Stimulated activated CD8-positive, alpha-beta memory T cell treated with anti-CD3 and anti-CD28 coated beads, Interleukin-7, amount 100 ng/mL, for 48 hours (primary cell): ENCODE measurements at regions not wholly inside any gene's neighbourhood (a gene's known extent, or its start where the extent isn't known, plus 50 kb on each side); places are given as distances from the start of the nearest gene placed in this dataset.

ENCODE experiments used
- DNase-seq, 2 donors: peaks; one replicate each; pipeline ENCODE4 v3.0.0-alpha.2; 2020; ENCODE audit warnings: low read depth in 1 of 2; ENCODE audit errors: extremely low read depth in 1 of 2

DNA sequence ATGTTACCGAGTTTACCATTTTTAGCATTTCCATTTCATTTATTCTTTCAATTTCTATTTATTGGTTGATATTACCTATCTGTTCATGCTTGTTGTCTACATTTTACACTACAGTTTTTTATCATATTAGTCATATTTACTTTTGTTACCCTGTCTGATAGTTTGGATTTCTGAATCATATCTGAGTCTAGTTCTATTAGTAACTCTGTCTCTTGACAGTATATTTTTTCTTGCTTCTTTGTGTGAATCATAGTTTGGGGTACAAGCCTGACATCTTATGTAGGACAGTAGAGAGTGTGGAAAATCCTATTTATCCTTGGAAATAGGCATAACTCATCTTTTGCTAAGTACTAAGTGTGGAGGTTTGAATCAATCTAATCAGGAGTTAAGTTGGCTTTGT lies 263.9 kb upstream of the SESN3 start:
- DNase-seq, result no peak

DNA sequence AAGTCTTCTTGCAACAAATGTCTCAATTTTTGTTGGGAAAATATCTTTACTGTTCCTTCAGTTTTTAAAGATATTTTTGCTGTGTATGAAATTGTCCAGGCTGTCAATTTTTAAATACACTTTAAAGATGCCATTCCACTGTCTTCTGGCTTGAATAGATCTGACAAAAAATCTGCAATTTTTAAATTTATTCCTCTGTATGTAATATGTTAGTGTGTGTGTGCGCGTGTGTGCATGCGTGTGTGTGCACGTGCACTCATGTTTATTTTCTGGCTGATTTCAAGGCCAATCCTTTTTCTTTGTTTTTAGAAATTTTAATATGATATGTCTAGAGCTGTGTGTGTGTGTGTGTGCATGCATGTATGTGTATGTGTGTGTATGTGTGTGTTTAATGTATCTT lies 263.2 kb upstream of the SESN3 start:
- DNase-seq, result no peak

DNA sequence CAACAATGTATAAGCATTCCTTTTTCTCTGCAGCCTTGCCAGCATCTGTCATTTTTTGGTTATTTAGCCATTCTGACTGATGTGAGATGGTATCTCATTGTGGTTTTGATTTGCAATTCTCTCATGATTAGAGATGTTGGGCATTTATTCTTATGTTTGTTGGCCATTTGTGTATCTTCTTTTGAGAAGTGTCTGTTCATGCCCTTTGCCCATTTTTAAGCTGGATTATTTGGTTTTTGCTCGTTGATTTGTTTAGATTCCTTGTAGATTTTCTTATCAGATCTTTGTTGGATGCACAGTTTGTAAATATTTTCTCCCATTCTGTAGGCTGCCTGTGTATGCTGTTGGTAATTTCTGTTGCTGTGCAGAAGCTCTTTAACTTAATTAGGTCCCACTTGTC lies 259.6 kb upstream of the SESN3 start:
- no peak for DNase-seq

DNA sequence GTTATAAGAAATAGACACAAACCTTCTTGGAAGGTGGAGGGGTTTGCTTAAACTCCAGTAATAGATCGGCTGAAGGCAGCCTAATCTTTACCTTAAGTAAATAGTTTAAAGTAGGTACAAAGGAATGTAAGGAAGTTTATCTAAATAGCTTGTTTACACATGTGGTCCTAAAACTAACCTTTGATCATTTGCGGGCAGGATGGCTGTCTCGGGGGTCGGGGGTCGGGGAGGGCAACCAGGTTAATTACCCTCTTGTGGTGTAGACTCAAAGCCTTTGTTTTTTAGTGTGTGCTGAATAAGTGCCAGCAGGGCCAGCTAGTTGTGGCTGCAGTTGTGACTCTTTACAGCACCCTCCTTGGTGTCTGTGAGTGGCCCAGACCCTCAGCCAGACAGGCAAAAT lies 256.9 kb upstream of the SESN3 start:
- no peak for DNase-seq

DNA sequence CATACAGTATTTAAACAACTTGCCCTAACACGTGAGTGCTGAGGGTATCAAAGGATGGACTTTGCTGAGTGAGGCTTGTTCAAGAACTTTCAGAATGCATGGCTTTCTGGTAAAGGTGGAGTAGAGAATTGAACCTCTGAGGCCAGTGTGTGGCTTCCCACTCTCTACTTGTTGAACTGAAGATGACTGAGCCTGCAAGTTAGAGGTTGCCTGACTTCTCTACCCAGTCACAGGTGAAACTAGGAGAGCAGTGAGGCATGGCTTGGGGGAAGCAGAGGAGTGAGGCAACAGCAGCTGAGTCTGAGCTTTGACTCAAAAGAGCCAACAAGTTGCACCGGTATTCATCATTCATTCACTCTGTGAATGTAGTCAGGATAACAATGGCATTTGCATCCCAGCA lies 256.4 kb upstream of the SESN3 start:
- peak in 1 of 2 donors; percentile 26 for DNase-seq

DNA sequence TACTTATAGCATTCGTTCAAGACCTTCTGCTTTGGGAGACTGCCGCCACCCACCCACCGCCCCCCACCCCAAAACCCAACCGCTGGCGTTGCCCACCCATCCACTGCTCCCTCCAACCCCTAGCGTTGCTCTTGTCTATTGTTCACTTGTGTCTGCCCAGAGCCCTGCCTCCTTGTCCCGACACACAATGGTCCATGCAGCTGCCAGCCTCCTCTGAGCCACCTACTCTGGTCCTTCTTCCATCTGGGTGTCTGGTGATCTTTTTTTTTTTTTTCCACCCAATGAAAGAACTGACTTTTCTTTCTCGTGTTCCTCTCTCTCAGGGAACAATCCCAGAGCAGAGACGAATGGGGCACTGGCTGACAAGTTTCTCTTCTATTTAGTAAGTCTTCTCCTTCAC lies 256.0 kb upstream of the SESN3 start:
- DNase-seq, result no peak

DNA sequence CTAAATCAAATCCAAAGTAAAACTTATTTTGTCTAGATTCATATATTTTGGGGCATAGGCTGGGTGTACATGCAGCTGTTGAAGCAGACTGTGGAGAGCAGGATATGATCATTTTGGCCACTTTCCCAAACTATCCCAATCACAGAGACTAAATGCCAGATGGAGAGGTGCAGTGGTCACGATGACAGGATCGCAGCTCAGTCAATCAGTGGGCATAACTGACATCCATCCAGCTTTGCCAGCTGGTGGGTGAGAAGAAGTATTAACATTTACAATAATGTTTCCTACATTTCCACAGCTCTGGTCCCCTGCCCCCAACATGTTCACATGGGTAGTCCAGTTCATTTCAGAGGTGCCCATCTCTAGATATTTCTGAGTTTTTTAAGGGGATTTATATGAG lies 255.5 kb upstream of the SESN3 start:
- DNase-seq, result no peak

DNA sequence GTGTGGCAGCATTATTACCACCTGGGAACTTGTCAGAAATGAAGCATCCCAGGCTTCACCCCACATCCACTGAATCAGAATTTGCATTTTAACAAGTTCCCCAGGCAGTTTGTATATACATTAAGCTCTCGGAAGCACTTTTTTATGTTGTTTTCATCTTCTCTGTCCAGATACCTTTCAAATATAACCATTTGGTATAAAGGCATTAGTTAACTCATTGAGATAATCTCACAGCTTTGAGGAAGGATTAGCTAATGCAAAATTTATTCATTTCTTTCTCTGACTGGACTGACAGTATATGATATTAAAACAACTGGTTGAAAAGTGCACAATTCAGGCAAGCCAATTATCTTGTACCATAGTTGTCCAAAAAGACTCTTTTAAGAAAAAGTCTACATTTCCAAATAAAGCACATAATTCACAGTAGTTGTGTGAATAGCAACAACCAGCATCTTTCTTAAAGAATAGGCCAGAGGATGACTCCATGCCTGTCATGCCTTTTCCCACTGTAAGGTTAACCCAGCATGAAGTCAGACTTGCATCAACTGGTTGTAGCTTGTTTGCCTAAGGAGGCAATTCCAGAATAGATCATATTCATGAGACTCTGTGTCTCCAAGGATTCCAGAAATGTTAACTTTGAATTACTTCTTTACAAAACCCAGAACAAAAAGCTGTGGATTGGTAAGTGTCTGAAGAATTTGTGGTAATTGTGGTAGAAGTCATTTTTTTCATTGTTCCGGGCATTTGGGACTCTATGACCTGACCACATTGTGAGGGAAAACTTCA lies 254.3 kb upstream of the SESN3 start:
- no peak for DNase-seq

DNA sequence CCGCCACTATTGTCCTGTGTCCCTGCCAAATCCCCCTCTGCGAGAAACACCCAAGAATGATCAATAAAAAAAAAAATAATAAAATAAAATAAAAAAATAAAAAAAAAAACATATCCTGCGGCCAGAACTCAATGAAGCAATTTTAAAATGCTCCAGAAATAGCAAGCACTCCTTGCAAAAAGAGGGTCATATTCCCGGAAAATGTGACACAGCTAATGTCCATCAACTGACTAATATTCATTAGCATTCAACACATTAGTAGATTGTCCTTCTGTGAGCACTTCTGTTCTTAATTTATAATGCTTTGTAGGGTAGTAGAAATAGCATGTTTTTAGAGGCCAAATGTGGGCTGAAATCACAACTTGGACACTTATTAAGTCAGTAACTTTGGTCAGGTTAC lies 252.3 kb upstream of the SESN3 start:
- DNase-seq, result no peak

DNA sequence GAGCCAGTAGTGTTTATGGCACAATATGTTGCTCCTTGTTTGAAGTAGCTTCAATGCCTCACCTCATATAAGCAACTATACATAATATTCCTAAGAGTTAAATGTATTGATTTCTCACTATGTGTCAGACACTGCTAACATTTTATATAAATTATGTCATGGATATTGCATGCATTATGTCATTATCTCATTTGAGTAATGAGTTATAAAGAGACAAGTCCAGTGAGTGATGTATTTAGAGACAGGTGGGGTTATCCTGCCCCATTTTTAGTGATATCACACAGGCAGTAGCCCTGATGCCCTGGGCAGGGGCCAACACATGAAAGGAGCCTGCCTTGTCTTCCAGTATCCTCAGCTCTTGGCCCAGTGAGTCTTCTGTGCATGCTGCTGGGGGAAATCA lies 247.0 kb upstream of the SESN3 start:
- no peak for DNase-seq

DNA sequence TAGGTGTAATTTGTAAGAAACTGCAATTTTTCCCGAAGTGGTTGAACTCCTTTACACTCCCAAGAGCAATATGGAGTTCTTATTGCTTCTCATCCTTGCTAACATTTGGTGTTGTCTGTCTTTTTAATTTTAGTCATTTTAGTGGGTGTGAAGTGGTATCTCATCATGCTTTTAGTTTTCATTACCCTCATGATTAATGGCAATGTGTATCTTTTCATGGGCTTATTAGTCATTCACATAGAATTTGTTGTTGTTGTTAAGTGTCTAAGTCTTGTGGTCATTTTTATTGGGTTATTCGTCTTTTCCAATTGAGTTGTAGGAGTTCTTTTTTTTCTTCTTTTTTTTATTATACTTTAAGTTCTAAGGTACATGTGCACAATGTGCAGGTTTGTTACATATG lies 238.3 kb upstream of the SESN3 start:
- no peak for DNase-seq

DNA sequence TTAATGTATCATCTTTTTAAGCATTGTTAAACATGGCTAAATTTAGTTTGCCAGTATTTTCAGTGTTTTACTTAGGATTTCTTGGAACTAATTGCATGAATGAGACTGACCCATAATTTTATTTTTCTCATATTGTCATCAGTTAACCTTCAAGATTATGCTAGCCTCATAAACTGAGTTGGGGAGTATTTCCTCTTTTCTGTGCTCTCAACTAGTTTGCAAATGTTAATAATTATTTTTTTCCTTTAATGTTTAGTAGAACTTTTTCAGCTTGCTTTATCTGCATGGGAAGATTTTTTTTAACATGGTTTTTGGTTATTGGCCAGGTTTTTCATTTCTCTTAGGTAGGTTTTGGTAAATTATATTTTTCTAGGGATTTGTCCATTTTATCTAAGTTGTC lies 235.4 kb upstream of the SESN3 start:
- no peak for DNase-seq

DNA sequence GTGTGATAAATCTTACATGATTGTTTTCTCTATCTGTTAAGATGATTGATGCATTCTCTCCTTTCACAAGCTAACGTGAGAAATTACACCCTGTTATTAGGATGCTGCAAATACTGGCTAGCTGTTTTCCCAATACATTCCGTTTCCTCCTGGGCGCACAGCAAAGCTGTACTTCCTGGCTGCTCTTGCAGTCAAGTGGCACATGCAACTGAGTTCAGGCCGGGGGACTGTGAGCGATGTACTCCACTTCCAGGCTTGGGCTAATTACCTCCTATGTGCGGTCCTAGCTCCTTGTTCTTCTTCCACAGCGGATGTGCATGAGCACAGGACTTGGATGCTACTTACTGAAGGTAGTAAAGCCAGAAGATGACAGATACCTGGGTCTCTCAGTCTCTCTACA lies 234.9 kb upstream of the SESN3 start:
- no peak for DNase-seq

DNA sequence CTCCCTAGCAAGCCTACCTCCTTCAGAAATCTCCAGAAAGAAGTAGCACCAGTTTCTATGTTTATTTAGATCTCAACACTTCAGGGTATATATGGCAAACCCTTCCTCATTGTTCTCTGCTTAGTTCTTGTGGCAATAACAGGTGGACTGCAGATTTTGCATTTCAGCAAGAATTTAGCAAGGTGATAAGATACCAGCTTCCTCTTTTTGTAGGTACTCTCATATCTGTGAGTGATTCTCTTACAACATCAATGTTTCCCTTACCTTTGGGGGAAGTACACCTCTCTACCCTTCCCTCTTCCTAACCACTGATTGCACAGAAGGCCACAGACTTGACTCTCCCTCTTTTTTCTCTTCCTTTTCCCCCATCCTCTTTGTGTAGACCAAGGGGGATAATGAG lies 230.9 kb upstream of the SESN3 start:
- no peak for DNase-seq

DNA sequence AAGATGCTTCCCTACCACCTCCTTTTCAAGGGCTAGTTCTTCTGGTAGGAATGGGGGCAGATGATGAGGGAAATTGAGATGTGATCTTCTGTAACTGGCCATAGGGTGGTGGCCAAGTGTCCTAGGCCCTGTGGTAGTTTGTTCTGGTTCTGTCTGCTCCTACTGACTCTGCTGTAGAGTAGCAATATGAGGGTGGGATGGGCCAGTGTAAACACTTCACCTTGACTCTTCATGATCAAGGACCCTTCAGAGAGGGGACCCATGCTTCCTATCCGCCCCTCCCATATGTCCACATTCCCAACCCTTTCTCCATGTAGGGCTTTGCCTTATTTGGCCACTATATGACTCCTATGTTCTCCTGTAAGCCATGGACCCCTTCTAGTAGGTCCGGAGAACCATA lies 230.3 kb upstream of the SESN3 start:
- no peak for DNase-seq

DNA sequence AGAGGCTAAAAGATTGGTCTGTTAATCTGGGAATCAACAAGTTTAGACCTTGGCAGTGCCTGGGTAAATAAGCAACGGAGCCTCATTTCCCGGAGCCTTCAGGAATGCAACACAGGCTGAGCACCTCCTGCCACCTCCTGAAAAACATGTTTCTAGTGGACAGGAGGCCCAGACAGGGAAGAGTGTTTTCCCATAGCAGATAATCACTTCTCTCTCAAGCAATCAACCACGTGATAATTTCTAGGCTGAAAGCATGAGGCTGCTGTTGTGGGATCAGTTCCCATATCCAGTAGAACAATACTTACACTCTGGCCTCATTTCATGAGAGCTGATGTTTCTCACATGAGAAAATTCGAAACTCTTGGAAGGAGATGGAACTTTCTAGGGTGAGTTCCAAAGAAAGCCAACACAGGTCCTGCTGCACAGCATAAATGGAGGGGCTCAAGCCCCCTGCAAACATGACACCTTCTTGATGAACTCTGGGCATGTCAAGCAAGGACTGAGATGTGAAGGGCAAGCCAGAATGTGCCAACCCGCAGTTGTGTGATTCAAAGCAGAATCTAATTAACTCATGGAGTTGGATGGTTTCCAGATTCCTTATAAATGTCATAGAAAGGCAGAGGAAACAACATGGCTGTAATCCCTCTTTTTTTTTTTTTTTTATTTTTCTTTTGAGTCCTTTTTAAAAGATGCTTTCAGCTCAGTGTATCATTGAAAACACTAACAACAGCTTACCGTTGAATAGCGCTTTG lies 228.5 kb upstream of the SESN3 start:
- DNase-seq, result no peak

DNA sequence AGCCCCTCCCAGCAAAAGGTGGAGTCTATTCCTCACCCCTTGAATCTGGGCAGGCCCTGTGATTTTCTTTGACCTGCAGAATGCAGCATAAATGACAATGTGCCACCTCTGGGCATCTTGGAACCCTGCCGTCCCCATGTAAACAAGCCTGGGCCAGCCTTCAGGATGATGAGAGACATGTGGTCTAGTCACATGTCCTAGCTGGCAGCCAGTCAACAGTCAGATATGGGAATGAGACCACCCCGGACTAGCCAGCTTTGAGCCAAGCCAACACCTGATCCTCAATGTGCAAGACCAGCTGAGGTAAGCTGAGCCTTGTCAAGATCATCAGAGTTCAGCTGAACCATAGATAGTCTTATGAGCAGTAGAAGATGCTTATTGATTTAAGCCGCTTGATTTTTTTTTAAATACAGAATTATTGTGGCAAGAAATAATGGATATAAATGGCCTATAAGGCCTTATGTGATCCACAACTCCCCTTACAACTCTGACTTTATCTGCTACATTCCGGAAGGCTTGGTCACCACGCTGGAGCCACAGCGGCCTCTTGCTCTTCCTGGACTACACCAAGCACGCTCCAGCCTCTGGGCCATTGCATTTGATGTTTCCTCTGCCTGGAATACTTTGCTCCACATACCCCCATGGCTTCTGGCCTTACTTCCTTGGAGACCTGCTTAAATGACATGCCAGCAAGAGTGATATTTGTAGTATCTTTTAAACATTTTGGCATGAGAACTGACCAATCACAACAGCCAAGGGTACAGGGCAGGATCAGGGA lies 225.9 kb upstream of the SESN3 start:
- DNase-seq, result no peak

DNA sequence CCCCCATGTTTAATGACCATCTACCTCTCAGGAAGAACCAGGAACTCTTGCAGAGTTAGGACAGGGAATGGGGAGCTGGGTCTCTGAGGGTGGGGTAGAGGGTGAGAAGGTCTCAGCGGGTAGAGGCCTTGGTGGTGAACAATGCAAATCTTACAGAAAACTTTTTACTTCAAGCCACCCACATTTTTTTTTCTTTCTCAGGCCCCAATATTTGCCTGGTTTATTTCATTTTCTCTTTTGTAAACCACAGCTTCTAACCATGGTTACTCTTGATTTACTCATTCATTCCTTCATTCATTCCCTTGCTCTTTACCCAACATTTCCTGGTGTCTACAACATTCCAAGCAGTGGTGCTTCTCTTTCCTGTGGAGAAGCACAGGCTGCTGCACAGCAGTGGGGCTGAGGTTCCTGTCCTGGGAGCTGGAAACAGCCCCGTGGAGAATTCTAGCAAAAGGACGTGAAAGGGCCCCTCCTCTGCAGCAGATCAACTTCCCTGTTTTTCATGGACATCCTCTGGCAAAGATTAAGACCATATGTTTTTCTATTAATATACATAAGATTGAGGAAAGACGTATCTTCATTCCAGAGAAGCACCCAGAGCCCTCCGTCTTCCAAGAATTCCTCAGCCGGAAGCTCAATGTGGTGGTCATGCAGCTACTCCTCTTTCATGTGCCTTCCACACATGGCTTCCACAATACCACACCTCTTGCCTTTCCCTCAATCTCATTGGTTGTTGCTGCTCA lies 224.4 kb upstream of the SESN3 start:
- DNase-seq, result no peak

DNA sequence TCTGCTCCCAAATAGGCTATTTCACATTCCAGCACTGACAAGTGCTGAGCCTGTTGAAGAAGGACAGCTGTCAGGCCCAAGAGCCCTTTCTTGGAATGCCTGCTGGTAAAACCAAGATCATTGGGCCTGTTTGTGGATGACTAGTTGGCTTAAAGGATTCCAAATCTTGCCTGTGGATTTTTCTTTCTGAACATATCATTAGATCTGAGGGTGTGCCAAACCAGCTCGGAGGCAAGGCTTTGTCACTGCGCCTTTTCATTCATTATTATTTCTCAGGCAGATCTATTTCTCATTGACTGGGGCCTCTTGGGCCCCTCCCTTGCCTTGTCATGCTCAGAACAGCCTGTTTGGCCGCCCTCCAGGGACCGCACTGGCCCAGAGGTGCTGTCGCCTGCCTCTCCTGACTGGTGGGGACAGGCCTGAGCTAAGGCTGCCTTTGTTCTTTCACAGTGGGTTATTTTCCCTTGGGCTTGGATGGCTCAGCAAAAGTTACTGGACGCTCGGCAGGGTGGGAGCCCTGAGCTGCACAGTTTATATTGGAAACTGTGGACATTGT lies 222.7 kb upstream of the SESN3 start:
- DNase-seq, result no peak

DNA sequence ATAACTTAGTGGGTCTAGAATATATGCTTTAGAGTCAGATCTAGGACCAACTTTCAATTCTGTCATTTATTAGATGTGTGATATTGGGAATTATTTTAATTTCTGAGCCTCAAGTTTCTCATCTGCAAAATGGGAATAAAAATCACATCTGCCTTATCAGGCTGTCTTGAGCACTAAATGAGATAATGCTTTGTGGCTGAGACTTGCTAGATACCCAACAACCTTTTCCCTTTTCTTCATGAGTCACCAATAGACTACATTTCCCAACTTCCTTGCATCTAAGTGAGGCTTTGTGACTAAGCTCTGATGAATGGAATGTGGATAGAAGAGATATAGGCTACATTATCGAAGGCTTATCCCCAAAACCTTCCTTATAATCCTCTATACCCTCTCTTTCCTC lies 220.7 kb upstream of the SESN3 start:
- DNase-seq, result no peak

DNA sequence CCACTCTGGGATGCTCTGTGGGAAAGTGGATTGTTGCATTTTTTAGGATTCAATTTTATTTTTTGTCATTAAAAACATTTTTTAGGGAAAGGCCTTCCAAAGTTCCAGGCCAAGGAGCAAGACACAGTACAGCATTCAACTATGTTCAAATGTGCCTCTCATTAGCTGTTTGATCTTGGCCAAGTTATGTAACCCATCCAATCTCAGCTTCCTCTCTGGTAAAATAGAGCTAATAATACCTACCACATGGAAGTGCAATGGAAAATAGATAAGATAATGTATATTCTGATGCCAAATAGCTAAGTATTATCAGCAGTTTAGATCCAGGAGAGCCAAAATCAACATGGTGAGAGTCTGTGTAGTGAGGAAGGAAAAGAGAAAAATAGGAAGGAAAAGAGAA lies 220.3 kb upstream of the SESN3 start:
- DNase-seq, result no peak
